GM19239 (cell line): ENCODE measurements at regions not wholly inside any gene's neighbourhood (a gene's known extent, or its start where the extent isn't known, plus 50 kb on each side); places are given as distances from the start of the nearest gene placed in this dataset.

Experiments
- DNase-seq: peaks from one replicate; pipeline ENCODE4 v3.0.0; 2011; ENCODE audit warnings: low spot score; ENCODE audit not compliant: insufficient read length
- FAIRE-seq: peaks from 2 replicates; lab custom pipeline; 2011; peaks lifted over from hg19 to GRCh38; lab: Jason Lieb, UNC

DNA sequence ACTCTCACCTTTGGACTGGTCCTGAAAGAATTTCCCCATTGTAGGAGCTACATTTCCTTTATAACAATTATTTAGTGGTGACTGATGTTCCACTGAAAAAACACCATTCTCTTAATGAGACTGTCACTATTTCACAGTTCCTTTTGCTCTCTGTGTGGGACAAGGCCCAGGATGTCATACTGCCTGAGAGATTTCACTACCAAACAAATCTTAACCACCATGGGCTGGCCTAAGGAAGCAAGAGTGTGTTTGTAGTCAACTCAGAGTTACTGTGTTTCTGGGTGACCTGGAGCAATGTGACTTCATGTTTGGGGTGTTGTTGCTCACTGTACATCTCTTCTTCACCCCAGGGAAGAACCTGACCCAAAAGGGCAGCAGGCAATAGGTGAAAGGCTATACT is 50.1 kb upstream of the ZNF608 start:
- peak; percentile 8 for FAIRE-seq
- no peak for DNase-seq

- FAIRE-seq: no peak
These were observed 51.2 kb upstream of the ZNF608 start for GRCh38 chr5:124797665-124798087.

GRCh38 chr5:124798890-124799289 is 52.5 kb upstream of the ZNF608 start:
- DNase-seq (no peak), FAIRE-seq (no peak)

More at GRCh38 chr5:124797665-124798087, 51.2 kb upstream of the ZNF608 start:
- no peak for DNase-seq

- no peak for FAIRE-seq
- no peak for DNase-seq
These were observed 55.1 kb upstream of the ZNF608 start for GRCh38 chr5:124801551-124801950.

- FAIRE-seq: no peak
- DNase-seq: no peak
These were observed 57.3 kb upstream of the ZNF608 start for GRCh38 chr5:124803617-124804323.

GRCh38 chr5:124806026-124806372 is 59.6 kb upstream of the ZNF608 start:
- FAIRE-seq (no peak), DNase-seq (no peak)

GRCh38 chr5:124806373-124807077 is 60.1 kb upstream of the ZNF608 start:
- DNase-seq (no peak), FAIRE-seq (no peak)

DNA sequence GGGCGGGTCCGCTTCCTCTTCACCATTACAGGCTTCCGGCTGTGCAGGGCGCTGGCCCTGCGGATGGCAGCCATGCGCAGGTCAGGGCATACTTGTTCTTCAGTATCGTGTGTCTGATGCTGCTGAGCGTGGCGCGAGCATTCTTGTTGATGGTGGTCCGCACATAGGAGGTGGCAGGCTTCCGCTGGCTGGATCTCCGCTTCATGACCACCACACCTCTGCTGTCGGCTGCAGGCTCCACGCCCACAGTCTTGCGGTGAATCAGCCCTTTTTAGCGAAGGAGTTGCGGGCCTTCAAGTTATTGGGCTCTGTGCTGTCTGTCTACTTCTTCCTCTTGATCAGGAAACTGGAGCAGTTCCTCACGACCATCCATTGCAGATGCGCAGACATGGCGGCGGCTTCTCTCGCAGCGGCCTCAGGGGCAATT is 62.4 kb upstream of the ZNF608 start:
- DNase-seq: no peak
- no peak for FAIRE-seq

DNA sequence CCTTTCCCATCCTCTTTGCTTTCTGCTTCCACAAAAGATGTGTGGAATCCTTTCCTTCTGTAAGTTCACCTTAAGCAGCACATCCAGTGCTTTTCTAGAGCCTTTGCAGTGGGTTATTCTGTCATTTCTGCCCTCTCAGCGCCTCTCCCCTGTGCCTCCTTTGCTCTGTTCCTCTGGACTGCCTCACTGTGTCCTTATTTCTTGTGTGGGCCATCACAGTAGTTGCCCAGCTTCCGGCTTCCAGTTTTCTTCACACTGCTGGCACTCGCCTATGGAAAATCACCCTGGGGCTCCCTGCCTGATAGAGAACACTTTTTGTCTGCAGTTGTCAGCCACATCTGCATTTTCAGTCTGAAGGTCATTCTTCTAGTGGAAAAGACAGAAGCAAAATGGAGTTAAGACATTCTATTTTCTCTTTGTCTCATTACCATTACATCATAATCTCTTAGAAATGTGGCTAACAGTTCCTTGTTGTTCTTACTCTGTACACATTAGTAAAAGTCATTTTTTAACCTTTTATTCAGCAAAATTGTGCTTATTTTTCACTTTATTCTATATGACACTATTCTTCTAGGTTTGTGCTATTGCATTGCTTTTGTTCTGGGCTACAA is 64.1 kb upstream of the ZNF608 start:
- no peak for DNase-seq
- no peak for FAIRE-seq

DNA sequence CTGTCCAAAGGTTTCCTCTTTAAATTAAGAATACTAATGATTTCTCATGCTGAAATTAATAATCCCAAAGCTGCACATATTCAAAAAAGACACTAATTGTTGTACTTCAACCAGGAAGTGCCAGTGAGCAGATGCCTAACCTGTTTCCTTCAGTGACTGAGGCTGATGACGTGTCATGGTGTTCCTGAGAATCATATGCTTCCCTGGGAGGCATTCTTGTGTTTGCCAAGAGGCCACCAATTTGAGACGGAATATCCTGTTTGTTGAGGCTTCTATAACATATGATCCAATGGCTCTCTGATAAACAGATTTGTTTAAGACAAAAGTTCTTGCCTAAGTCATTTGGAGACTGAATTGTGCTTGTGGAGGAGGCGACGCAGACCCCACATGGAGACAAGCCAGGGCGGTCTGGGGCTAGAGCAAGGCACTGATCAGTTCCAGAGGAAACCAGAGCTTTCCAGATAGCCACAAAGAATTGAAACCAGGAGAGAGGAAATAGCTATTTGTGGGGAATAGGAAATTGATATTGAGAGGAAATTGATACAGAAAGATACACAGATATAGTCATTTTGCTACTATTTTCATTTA is 66.4 kb upstream of the ZNF608 start:
- DNase-seq: no peak
- no peak for FAIRE-seq

GRCh38 chr5:124816381-124816780 is 69.9 kb upstream of the ZNF608 start:
- FAIRE-seq (no peak), DNase-seq (no peak)

- DNase-seq (no peak), FAIRE-seq (no peak)
These were observed 72.8 kb upstream of the ZNF608 start for GRCh38 chr5:124819201-124819600.

- FAIRE-seq (no peak), DNase-seq (no peak)
These were observed 76.2 kb upstream of the ZNF608 start for GRCh38 chr5:124822647-124823046.

GRCh38 chr5:124823380-124823779 is 76.9 kb upstream of the ZNF608 start:
- FAIRE-seq: no peak
- no peak for DNase-seq

DNA sequence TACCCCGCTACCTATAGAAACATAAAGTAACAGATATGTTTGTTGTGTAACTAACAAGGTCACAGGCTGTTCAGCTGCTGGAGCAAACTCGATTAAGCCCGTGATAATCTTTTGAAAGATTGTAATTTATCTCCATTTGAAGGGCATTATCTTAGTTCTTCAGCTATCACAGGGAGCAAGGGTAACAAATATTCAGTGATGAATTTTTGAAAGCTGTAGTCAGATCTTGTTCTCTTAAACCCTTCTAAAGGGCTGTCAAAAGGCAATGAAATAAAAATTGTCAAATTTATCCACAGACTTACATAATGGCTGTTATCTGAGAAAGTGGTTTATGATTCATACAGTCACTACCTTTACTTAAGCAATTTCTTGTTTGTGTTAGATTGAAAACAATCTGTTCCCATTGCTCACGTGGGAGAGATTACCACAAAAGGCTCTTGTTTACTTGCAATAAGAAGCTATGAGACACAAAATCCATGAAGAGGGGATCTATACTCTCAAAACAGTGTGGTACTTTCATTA is 78.3 kb upstream of the ZNF608 start:
- DNase-seq: no peak
- no peak for FAIRE-seq

GRCh38 chr5:124825250-124825982 is 79.0 kb upstream of the ZNF608 start:
- peak; percentile 42 for FAIRE-seq
- DNase-seq: no peak

DNA sequence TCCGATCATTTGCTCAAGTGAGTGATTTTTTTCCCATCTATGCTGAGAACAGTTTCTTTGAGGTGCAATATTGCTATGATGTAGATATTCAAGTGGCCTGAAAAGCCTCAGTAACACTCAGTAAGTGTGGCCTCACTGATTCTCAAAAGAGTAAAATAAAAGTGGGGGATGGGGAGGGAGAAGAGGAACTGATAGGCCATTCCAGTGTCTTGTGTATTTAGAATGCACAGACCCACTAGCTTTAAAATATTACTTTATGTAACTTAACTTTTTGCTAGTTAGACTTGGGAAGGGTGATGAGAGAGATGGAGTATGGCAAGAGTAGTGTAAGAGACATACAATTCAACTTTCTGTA is 79.5 kb upstream of the ZNF608 start:
- FAIRE-seq: no peak
- DNase-seq: no peak

- DNase-seq: no peak
- no peak for FAIRE-seq
These were observed 82.3 kb upstream of the ZNF608 start for GRCh38 chr5:124828731-124829234.

DNA sequence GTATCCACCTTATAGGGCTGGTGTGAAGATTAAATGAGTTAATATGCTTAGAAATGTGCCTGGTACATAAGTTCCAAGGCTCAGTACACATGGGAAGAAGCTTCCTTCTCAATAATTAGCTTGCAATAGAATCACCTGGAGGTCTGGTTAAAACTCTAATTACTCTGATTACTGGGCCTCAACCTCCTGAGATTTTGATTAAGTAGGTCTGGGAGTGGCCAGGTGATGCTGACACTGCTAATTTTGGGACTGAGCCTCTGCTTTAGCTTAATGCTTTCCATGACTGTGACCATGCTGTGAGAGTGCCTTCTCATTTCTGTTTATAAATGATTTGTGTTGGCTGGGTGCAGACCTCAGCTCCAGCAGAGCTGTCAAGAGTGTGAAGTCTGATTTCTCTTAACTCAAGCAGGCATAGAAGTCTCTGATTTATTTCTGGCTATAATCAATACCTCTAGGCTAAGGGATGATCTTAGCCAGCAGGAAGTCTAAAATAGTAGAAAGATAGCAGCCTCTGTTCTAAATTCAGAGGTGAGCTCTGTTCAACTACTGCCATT is 85.3 kb upstream of the ZNF608 start:
- DNase-seq (no peak), FAIRE-seq (peak; percentile 4)

- FAIRE-seq: no peak
- no peak for DNase-seq
These were observed 86.1 kb upstream of the ZNF608 start for GRCh38 chr5:124832510-124832909.
